ENCODE measurements at regions not wholly inside any gene's neighbourhood (a gene's known extent, or its start where the extent isn't known, plus 50 kb on each side); places are given as distances from the start of the nearest gene placed in this dataset.

DNA sequence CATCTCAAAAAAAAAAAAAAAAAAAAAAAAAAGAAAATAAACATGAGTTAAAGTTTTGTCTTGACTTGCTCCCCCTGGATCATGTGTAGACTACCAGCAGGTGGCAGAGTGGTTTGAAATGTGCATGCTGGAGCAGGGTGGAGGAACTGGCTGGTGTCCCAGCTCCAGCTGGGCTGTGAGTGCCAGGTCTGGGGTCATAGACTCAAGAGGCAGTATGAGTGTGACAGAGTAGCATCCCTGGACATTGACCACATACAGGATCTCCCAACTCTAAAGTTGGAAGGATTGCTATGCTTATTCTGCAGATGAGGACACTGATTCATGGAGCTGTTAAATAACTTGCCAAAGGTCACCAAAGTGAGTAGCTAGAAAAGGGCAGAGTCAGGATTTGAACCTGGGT is 198.0 kb upstream of the MPHOSPH6 start:
- Histone ChIP-seq H4K20me1 (no peaks in the 10 kb centered on the region), H3K4me1 (no peaks in the 10 kb centered on the region), H3K9ac (no peak overlapping the region), H3K9me3 (no peaks in the 10 kb centered on the region), H3K4me2 (no peak overlapping the region), H3K27me3 (no peaks in the 10 kb centered on the region), H3K36me3 (no peaks in the 10 kb centered on the region), H3K4me3 (no peak overlapping the region), H3K27ac (no peak overlapping the region)
- TF ChIP-seq Cebpa-rat (IDR thresholded peaks at IDR 0.05) = no peak

DNA sequence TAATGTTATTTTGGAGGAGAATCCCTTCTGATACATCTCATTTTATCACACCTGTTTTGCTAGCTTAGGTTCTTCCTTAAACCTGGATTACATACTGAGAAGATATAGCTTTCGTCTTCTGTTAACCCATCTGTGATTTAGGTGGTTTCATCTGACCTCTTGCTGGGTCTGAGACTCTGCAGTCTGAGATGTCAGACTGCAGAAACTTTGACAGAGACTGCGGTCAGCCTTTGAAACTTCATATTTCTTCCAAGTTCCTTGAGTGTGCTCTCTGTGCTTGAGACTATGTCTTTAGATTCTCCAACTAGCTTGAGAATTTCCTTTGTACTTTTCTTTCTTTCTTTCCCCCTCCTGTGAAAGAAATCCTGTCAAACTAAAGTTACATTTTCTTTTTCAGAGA is 196.4 kb upstream of the MPHOSPH6 start:
- Histone ChIP-seq H3K27me3 (no peaks in the 10 kb centered on the region), H3K27ac (no peak overlapping the region)

GRCh38 chr16:82364690-82365089 is 194.7 kb upstream of the MPHOSPH6 start:
- Histone ChIP-seq H3K27me3 (no peaks in the 10 kb centered on the region), H3K9me3 (no peaks in the 10 kb centered on the region), H3K9ac (no peak overlapping the region), H3K4me1 (no peaks in the 10 kb centered on the region), H3K36me3 (no peaks in the 10 kb centered on the region), H3K4me3 (no peak overlapping the region), H4K20me1 (no peaks in the 10 kb centered on the region), H3K4me2 (no peak overlapping the region), H3K27ac (no peak overlapping the region)
- TF ChIP-seq Cebpa-rat (IDR thresholded peaks at IDR 0.05) = no peak

More for the DNA sequence above, 196.4 kb upstream of the MPHOSPH6 start:
- no peaks in the 10 kb centered on the region for H4K20me1 ChIP-seq
- no peaks in the 10 kb centered on the region for H3K36me3 ChIP-seq
- no peak for TF ChIP-seq Cebpa-rat (IDR thresholded peaks at IDR 0.05)
- no peak overlapping the region for H3K9ac ChIP-seq
- H3K4me3 ChIP-seq = no peak overlapping the region
- H3K4me1 ChIP-seq = no peaks in the 10 kb centered on the region
- H3K9me3 ChIP-seq = no peaks in the 10 kb centered on the region
- no peak overlapping the region for H3K4me2 ChIP-seq

- Histone ChIP-seq H3K9me3 (no peaks in the 10 kb centered on the region), H3K27me3 (no peaks in the 10 kb centered on the region), H4K20me1 (no peaks in the 10 kb centered on the region), H3K36me3 (no peaks in the 10 kb centered on the region), H3K27ac (no peak overlapping the region), H3K4me3 (no peak overlapping the region), H3K4me1 (peaks cover 5% of the 10 kb centered on the region; the same call in 1 of the 2 replicates), H3K9ac (no peak overlapping the region), H3K4me2 (no peak overlapping the region)
- no peak for TF ChIP-seq Cebpa-rat (IDR thresholded peaks at IDR 0.05)
Observed at GRCh38 chr16:82363026-82363816, 193.2 kb upstream of the MPHOSPH6 start.

GRCh38 chr16:82361885-82362284 is 191.9 kb upstream of the MPHOSPH6 start:
- no peak overlapping the region for H3K4me3 ChIP-seq
- no peaks in the 10 kb centered on the region for H3K36me3 ChIP-seq
- H3K4me1 ChIP-seq = peaks cover 5% of the 10 kb centered on the region; the same call in 1 of the 2 replicates
- no peaks in the 10 kb centered on the region for H3K27me3 ChIP-seq
- no peaks in the 10 kb centered on the region for H3K9me3 ChIP-seq
- no peak overlapping the region for H3K27ac ChIP-seq
- H3K9ac ChIP-seq = no peak overlapping the region
- no peak overlapping the region for H3K4me2 ChIP-seq
- no peak for TF ChIP-seq Cebpa-rat (IDR thresholded peaks at IDR 0.05)
- H4K20me1 ChIP-seq = no peaks in the 10 kb centered on the region

DNA sequence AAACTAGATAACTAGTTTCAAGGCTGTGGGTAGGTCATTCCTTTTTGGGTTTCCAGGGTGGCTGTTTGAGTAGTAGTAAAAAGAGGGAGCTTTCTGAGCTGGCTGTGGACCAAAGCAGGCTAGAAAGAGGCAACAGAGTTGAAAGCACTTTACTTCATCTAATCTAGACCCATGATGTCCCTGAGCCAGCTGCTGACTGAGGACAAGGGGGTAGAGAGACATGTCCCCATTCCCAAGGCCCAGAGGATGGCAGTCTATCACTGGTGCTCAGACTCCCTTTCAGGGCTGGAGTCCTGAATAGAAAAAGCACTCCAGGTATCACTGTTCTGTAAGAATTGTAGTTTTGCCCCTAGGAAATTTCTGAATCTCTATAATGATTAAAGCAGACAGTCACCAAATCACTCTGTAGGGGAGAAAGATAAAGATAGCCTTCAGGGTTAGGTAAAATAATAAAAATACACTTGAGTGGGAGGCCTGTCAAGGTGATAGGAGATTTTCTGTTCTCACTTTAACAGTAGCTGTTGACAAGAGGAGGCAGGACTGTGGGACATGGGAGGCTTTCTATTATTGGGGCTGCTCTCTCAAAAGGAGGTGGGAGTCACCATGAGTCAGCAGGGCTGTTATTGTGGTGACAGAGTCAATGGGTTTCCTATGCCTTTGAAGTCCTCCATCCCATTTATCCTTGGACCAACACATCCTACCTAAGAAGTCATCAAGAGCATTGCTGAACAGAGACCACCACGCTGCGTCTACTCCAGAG is 190.2 kb upstream of the MPHOSPH6 start:
- no peak overlapping the region for H3K4me3 ChIP-seq
- no peaks in the 10 kb centered on the region for H3K27me3 ChIP-seq
- peaks cover 5% of the 10 kb centered on the region; the same call in 1 of the 2 replicates for H3K4me1 ChIP-seq
- H3K9ac ChIP-seq = no peak overlapping the region
- no peaks in the 10 kb centered on the region for H3K36me3 ChIP-seq
- H4K20me1 ChIP-seq = no peaks in the 10 kb centered on the region
- no peak overlapping the region for H3K4me2 ChIP-seq
- no peak overlapping the region for H3K27ac ChIP-seq
- no peaks in the 10 kb centered on the region for H3K9me3 ChIP-seq
- TF ChIP-seq Cebpa-rat (IDR thresholded peaks at IDR 0.05) = no peak

- no peaks in the 10 kb centered on the region for H4K20me1 ChIP-seq
- no peak for TF ChIP-seq Cebpa-rat (IDR thresholded peaks at IDR 0.05)
- H3K36me3 ChIP-seq = no peaks in the 10 kb centered on the region
- H3K9me3 ChIP-seq = no peaks in the 10 kb centered on the region
- H3K27ac ChIP-seq = no peak overlapping the region
- no peaks in the 10 kb centered on the region for H3K27me3 ChIP-seq
- no peak overlapping the region for H3K4me3 ChIP-seq
- peaks cover 5% of the 10 kb centered on the region; the same call in 1 of the 2 replicates for H3K4me1 ChIP-seq
- H3K9ac ChIP-seq = no peak overlapping the region
- no peak overlapping the region for H3K4me2 ChIP-seq
Observed at GRCh38 chr16:82358606-82359221, 188.7 kb upstream of the MPHOSPH6 start.

GRCh38 chr16:82358161-82358560 is 188.1 kb upstream of the MPHOSPH6 start:
- peaks cover 5% of the 10 kb centered on the region; the same call in 1 of the 2 replicates for H3K4me1 ChIP-seq

DNA sequence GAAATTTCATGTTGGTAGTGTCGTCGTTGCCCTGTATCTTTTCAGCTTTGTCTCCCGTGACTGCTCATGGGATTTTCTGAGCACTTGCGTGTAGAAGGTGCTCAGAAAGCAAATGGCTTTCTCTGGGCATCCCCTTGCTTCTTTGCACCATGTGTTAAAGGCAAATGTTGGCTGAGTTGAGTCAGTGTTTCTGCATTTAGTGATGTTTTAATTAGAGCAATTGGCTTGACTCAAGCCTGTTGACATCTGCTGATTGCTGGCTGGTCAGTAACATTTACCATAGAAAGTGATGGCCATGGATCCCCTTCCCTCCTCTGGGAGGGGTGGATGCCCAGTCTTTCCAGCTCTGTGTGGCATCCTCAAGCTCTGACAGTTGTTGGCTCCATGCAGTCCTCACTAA is 187.2 kb upstream of the MPHOSPH6 start:
- no peak overlapping the region for H3K4me3 ChIP-seq
- TF ChIP-seq Cebpa-rat (IDR thresholded peaks at IDR 0.05) = no peak
- no peaks in the 10 kb centered on the region for H3K9me3 ChIP-seq
- H3K27me3 ChIP-seq = no peaks in the 10 kb centered on the region
- no peaks in the 10 kb centered on the region for H3K36me3 ChIP-seq
- H4K20me1 ChIP-seq = no peaks in the 10 kb centered on the region
- peaks cover 5% of the 10 kb centered on the region; the same call in 1 of the 2 replicates for H3K4me1 ChIP-seq
- H3K27ac ChIP-seq = no peak overlapping the region
- H3K9ac ChIP-seq = no peak overlapping the region
- H3K4me2 ChIP-seq = no peak overlapping the region

More at GRCh38 chr16:82358161-82358560, 188.1 kb upstream of the MPHOSPH6 start:
- no peaks in the 10 kb centered on the region for H4K20me1 ChIP-seq
- H3K36me3 ChIP-seq = no peaks in the 10 kb centered on the region
- no peak for TF ChIP-seq Cebpa-rat (IDR thresholded peaks at IDR 0.05)
- H3K9ac ChIP-seq = no peak overlapping the region
- H3K27me3 ChIP-seq = no peaks in the 10 kb centered on the region
- no peaks in the 10 kb centered on the region for H3K9me3 ChIP-seq
- H3K4me3 ChIP-seq = no peak overlapping the region
- H3K27ac ChIP-seq = no peak overlapping the region
- no peak overlapping the region for H3K4me2 ChIP-seq

- Histone ChIP-seq H4K20me1 (no peaks in the 10 kb centered on the region), H3K9ac (no peak overlapping the region), H3K4me2 (no peak overlapping the region), H3K4me3 (no peak overlapping the region), H3K36me3 (no peaks in the 10 kb centered on the region), H3K27ac (no peak overlapping the region), H3K4me1 (peaks cover 5% of the 10 kb centered on the region), H3K9me3 (no peaks in the 10 kb centered on the region), H3K27me3 (no peaks in the 10 kb centered on the region)
- TF ChIP-seq Cebpa-rat (IDR thresholded peaks at IDR 0.05) = no peak
Observed at GRCh38 chr16:82350560-82350959, 180.5 kb upstream of the MPHOSPH6 start.

Data from BLaER1 (cell line).